GM23338 (cell line): ENCODE measurements at regions not wholly inside any gene's neighbourhood (a gene's known extent, or its start where the extent isn't known, plus 50 kb on each side); places are given as distances from the start of the nearest gene placed in this dataset.

Source experiments
- ATAC-seq: fragments of 200-7000 bp; cut with Tn5 transposase; 3 replicates; pipeline ENCODE4 v1.9.1; 2020
- DNase-seq: peaks from one replicate; pipeline ENCODE4 v3.0.0-alpha.2; 2015; ENCODE audit warnings: low spot score
- H2AFZ ChIP-seq: fragments of 200-600 bp; sonication (generic); 2 replicates; pipeline ENCODE4 v1.8.0; 2016; ENCODE audit warnings: antibody characterized with exemption, mild to moderate bottlenecking, moderate library complexity
- H3F3A ChIP-seq: fragments of 200-600 bp; sonication (generic); replicated peaks from 2 replicates; pipeline ENCODE4 v1.8.0; 2017; ENCODE audit warnings: antibody characterized with exemption, mixed run types, low read depth
- H3K27ac ChIP-seq: fragments of 200-600 bp; sonication (generic); 2 replicates; pipeline ENCODE4 v1.6.1; 2016; ENCODE audit warnings: low read depth
- H3K27me3 ChIP-seq: fragments of 200-600 bp; sonication (generic); 2 replicates; pipeline ENCODE4 v1.8.0; 2016; ENCODE audit warnings: mild to moderate bottlenecking, mixed run types, moderate library complexity; ENCODE audit not compliant: insufficient read depth
- H3K36me3 ChIP-seq: fragments of 200-600 bp; sonication (generic); 2 replicates; pipeline ENCODE4 v1.8.0; 2016; ENCODE audit warnings: mild to moderate bottlenecking; ENCODE audit not compliant: insufficient read depth
- H3K4me1 ChIP-seq: fragments of 200-600 bp; sonication (generic); 2 replicates; pipeline ENCODE4 v1.8.0; 2016; ENCODE audit warnings: mild to moderate bottlenecking, moderate library complexity; ENCODE audit not compliant: insufficient read depth
- H3K4me2 ChIP-seq: fragments of 200-600 bp; sonication (generic); 2 replicates; pipeline ENCODE4 v1.7.1; 2017; ENCODE audit warnings: mixed run types
- H3K4me3 ChIP-seq: fragments of 200-600 bp; sonication (generic); 2 replicates; pipeline ENCODE4 v1.6.1; 2016; ENCODE audit warnings: mixed run types
- H3K79me2 ChIP-seq: fragments of 200-600 bp; sonication (generic); replicated peaks from 2 replicates; pipeline ENCODE4 v1.8.0; 2017; ENCODE audit warnings: mild to moderate bottlenecking; ENCODE audit not compliant: insufficient read depth
- H3K9me2 ChIP-seq: fragments of 200-600 bp; sonication (generic); 2 replicates; pipeline ENCODE4 v1.8.0; 2017; ENCODE audit not compliant: insufficient read depth
- H4K20me1 ChIP-seq: fragments of 200-600 bp; sonication (generic); replicated peaks from 2 replicates; pipeline ENCODE4 v1.8.0; 2017; ENCODE audit warnings: mild to moderate bottlenecking; ENCODE audit not compliant: insufficient read depth
- H3K27ac Mint-ChIP-seq: 2 replicates; pipeline ENCODE4 v1.8.0; 2020; ENCODE audit warnings: inconsistent platforms, mild to moderate bottlenecking, moderate library complexity, mixed read lengths
- H3K27me3 Mint-ChIP-seq: 3 replicates; pipeline ENCODE4 v1.8.0; 2022; ENCODE audit warnings: low read depth, mild to moderate bottlenecking, moderate library complexity, mixed read lengths, inconsistent platforms; ENCODE audit not compliant: insufficient read depth, poor library complexity
- H3K36me3 Mint-ChIP-seq: 3 replicates; pipeline ENCODE4 v1.8.0; 2021; ENCODE audit warnings: low read depth, mild to moderate bottlenecking, inconsistent platforms, moderate library complexity, mixed read lengths
- H3K4me1 Mint-ChIP-seq: 3 replicates; pipeline ENCODE4 v1.8.0; 2020; ENCODE audit warnings: mild to moderate bottlenecking, inconsistent platforms, mixed read lengths
- H3K4me3 Mint-ChIP-seq: 3 replicates; pipeline ENCODE4 v1.8.0; 2021; ENCODE audit warnings: moderate library complexity, mild to moderate bottlenecking, inconsistent platforms, mixed read lengths
- H3K9me3 Mint-ChIP-seq: 3 replicates; pipeline ENCODE4 v1.8.0; 2020; ENCODE audit warnings: moderate library complexity, mild to moderate bottlenecking, inconsistent platforms, mixed read lengths
- ETS1 ChIP-seq: IDR thresholded peaks from 2 replicates; pipeline ENCODE4 v1.6.1; 2016; ENCODE audit warnings: antibody characterized with exemption
- ZNF114 ChIP-seq: fragments of 250-450 bp; sonication (Bioruptor Pico); IDR thresholded peaks from 2 replicates; pipeline ENCODE4 v1.5.0; 2020; ENCODE audit warnings: mild to moderate bottlenecking, moderate library complexity
- ZNF331 ChIP-seq: fragments of 250-450 bp; sonication (Bioruptor Pico); IDR thresholded peaks from 2 replicates; pipeline ENCODE4 v1.5.0; 2020; ENCODE audit warnings: low read depth, mild to moderate bottlenecking, moderate library complexity
- ZNF462 ChIP-seq: fragments of 250-450 bp; sonication (Bioruptor Pico); IDR thresholded peaks from 2 replicates; pipeline ENCODE4 v1.5.0; 2020; ENCODE audit warnings: mild to moderate bottlenecking, moderate library complexity

- no peak for TF ChIP-seq ETS1
Measured at GRCh38 chr9:25603106-25603505, 75.1 kb downstream of the TUSC1 start (continued).

- Histone ChIP-seq H3K27me3 (no peaks in the 10 kb centered on the region), H3K27ac (no peak overlapping the region), H2AFZ (no peak overlapping the region), H3F3A (no peaks in the 10 kb centered on the region), H3K4me1 (peaks cover 17% of the 10 kb centered on the region), H3K9me2 (no peaks in the 10 kb centered on the region), H3K4me3 (no peak overlapping the region), H3K36me3 (no peaks in the 10 kb centered on the region), H4K20me1 (no peaks in the 10 kb centered on the region), H3K79me2 (no peaks in the 10 kb centered on the region), H3K4me2 (peak overlapping the region; percentile 22)
- Mint-ChIP-seq H3K27me3 (no peaks in the 10 kb centered on the region), H3K9me3 (no peaks in the 10 kb centered on the region), H3K27ac (no peak overlapping the region), H3K4me3 (no peak overlapping the region), H3K4me1 (peaks cover 20% of the 10 kb centered on the region), H3K36me3 (no peaks in the 10 kb centered on the region)
- TF ChIP-seq ZNF114 (CRISPR knock-in tag) (no peak), ZNF462 (CRISPR knock-in tag) (peak; percentile 82), ZNF331 (CRISPR knock-in tag) (no peak)
- peak; percentile 37 for DNase-seq
- peak; percentile 79 for ATAC-seq
Measured at GRCh38 chr9:25602400-25603044, 75.7 kb downstream of the TUSC1 start.
